DOHH2 (cell line): ENCODE measurements at regions not wholly inside any gene's neighbourhood (a gene's known extent, or its start where the extent isn't known, plus 50 kb on each side); places are given as distances from the start of the nearest gene placed in this dataset.

Source experiments
- CTCF ChIP-seq: fragments of 200-600 bp; sonication (generic); IDR thresholded peaks from one replicate; pipeline ENCODE4 v1.5.1; 2014; ENCODE audit warnings: antibody characterized with exemption, mild to moderate bottlenecking, low read depth, low read length; ENCODE audit not compliant: poor library complexity, severe bottlenecking
- EZH2phosphoT487 ChIP-seq: fragments of 200-600 bp; sonication (generic); IDR thresholded peaks from 2 replicates; pipeline ENCODE4 v1.6.1; 2017; ENCODE audit warnings: borderline replicate concordance, mild to moderate bottlenecking, antibody characterized with exemption, low read length, moderate library complexity, mixed read lengths

GRCh38 chr5:158602981-158603380 lies 496.7 kb downstream of the EBF1 start:
- no peak for TF ChIP-seq CTCF
- TF ChIP-seq EZH2phosphoT487: no peak
